ENCODE measurements at regions not wholly inside any gene's neighbourhood (a gene's known extent, or its start where the extent isn't known, plus 50 kb on each side); places are given as distances from the start of the nearest gene placed in this dataset.

DNA sequence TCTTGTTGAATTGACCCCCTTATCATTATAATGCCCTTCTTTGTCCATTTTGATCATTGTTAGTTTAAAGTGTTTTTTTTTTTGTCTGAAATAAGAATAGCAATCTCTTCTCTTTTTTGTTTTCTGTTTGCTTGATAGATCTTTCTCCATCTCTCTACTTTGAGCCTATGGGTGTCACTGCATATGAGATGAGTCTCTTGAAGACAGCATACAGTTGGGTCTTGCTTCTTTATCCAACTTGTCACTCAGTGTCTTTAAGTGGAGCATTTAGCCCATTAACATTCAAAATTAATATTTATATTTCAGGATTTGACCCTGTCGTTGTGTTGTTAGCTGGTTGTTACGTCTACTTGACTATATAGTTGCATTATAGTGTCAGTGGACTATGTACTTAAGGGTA is 135.4 kb downstream of the HMHB1 start:
- TF ChIP-seq, protein P1, sequence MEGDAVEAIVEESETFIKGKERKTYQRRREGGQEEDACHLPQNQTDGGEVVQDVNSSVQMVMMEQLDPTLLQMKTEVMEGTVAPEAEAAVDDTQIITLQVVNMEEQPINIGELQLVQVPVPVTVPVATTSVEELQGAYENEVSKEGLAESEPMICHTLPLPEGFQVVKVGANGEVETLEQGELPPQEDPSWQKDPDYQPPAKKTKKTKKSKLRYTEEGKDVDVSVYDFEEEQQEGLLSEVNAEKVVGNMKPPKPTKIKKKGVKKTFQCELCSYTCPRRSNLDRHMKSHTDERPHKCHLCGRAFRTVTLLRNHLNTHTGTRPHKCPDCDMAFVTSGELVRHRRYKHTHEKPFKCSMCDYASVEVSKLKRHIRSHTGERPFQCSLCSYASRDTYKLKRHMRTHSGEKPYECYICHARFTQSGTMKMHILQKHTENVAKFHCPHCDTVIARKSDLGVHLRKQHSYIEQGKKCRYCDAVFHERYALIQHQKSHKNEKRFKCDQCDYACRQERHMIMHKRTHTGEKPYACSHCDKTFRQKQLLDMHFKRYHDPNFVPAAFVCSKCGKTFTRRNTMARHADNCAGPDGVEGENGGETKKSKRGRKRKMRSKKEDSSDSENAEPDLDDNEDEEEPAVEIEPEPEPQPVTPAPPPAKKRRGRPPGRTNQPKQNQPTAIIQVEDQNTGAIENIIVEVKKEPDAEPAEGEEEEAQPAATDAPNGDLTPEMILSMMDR (IDR thresholded peaks at IDR 0.05), result no peak
- no peak for TF ChIP-seq POLR2A (IDR thresholded peaks at IDR 0.05)
